HepG2 (cell line): ENCODE measurements at regions not wholly inside any gene's neighbourhood (a gene's known extent, or its start where the extent isn't known, plus 50 kb on each side); places are given as distances from the start of the nearest gene placed in this dataset.

ENCODE experiments used
- ATAC-seq: fragments of 200-7000 bp; cut with Tn5 transposase; 3 replicates; pipeline ENCODE4 v1.9.1; 2020; ENCODE audit warnings: mild to moderate bottlenecking, moderate library complexity
- BruUV-seq: library from RNA; stranded (reverse); fragments of 400-500 nt; replicated peaks from 2 replicates; lab custom pipeline; 2021; lab: Mats Ljungman, UMichigan
- CTCF ChIA-PET: fragments of 300-600 bp; formaldehyde crosslinking; extraction: SDS; loops from one replicate; lab custom pipeline; 2021; ENCODE audit warnings: low total read pairs, inconsistent platforms, low intra/inter-chr PET ratio; lab: Yijun Ruan, JAX
- POLR2A ChIA-PET: fragments of 350-600 bp; sonication (Branson Sonifier 250); formaldehyde crosslinking; loops from one replicate; lab custom pipeline; 2020; ENCODE audit warnings: antibody characterized with exemption, inconsistent platforms; lab: Yijun Ruan, JAX
- DNase-seq: peaks from one replicate; pipeline ENCODE4 v3.0.0-alpha.2; 2015; ENCODE audit warnings: low spot score
- FAIRE-seq: peaks from 3 replicates; lab custom pipeline; 2011; peaks lifted over from hg19 to GRCh38; lab: Jason Lieb, UNC
- H2AFZ ChIP-seq: one replicate; pipeline ENCODE4 v1.6.1; 2011; ENCODE audit warnings: low read length, inconsistent platforms
- H3K27ac ChIP-seq: fragments of 300-600 bp; 3 replicates; pipeline ENCODE4 v1.8.0; 2011; ENCODE audit warnings: mixed run types, mild to moderate bottlenecking, mixed read lengths, low read length, inconsistent platforms; ENCODE audit not compliant: insufficient read depth; ENCODE audit errors: extremely low read length
- H3K27me3 ChIP-seq, 2 experiments: fragments of 200-600 bp in 1 of 2; 2 replicates in 1 of 2; 3 replicates in 1 of 2; pipeline versions ENCODE4 v1.6.0 to v1.8.0; 2011; ENCODE audit warnings: low read length in 2 of 2, mild to moderate bottlenecking in 2 of 2, moderate library complexity in 2 of 2, inconsistent platforms in 1 of 2; ENCODE audit not compliant: insufficient read depth in 2 of 2, control insufficient read depth in 1 of 2
- H3K36me3 ChIP-seq, 2 experiments: fragments of 200-600 bp in 1 of 2; replicated peaks in 1 of 2; 2 replicates in 1 of 2; 3 replicates in 1 of 2; pipeline versions ENCODE4 v1.5.1 to v1.8.0; 2011; ENCODE audit warnings: low read length in 2 of 2, inconsistent platforms in 1 of 2; ENCODE audit not compliant: insufficient read depth in 2 of 2, control insufficient read depth in 1 of 2
- H3K4me1 ChIP-seq: 2 replicates; pipeline ENCODE4 v1.5.1; 2012; ENCODE audit warnings: low read length, inconsistent platforms; ENCODE audit not compliant: insufficient read depth
- H3K4me2 ChIP-seq: 2 replicates; pipeline ENCODE4 v1.6.0; 2011; ENCODE audit warnings: low read depth, low read length, inconsistent platforms
- H3K4me3 ChIP-seq, 3 experiments: fragments of 200-600 bp in 1 of 3; sonication (generic), shearing (Covaris generic) in 1 of 3; replicated peaks in 1 of 3; 2 replicates each; pipeline ENCODE4 v1.5.1; 2011 to 2016; ENCODE audit warnings: low read length in 3 of 3, inconsistent platforms in 2 of 3, low read depth in 2 of 3, mild to moderate bottlenecking in 2 of 3, control low read depth in 1 of 3, mixed read lengths in 1 of 3; ENCODE audit not compliant: insufficient read depth in 1 of 3
- H3K79me2 ChIP-seq: one replicate; pipeline ENCODE4 v1.6.1; 2011; ENCODE audit warnings: low read length, inconsistent platforms; ENCODE audit not compliant: insufficient read depth
- H3K9ac ChIP-seq: 2 replicates; pipeline ENCODE4 v1.6.0; 2011; ENCODE audit warnings: mild to moderate bottlenecking, low read depth, low read length, inconsistent platforms; ENCODE audit not compliant: insufficient read depth
- H3K9me3 ChIP-seq: 2 replicates; pipeline ENCODE4 v1.5.1; 2012; ENCODE audit warnings: mild to moderate bottlenecking, low read length
- H4K20me1 ChIP-seq: 2 replicates; pipeline ENCODE4 v1.6.0; 2011; ENCODE audit warnings: inconsistent platforms, mild to moderate bottlenecking, low read length, moderate library complexity; ENCODE audit not compliant: insufficient read depth
- GLI4 ChIP-seq: sonication (generic); formaldehyde crosslinking; IDR thresholded peaks from 2 replicates; pipeline ENCODE4 v1.5.1; 2020; ENCODE audit warnings: missing genetic modification reagents, mild to moderate bottlenecking, moderate library complexity, borderline replicate concordance
- MIER2 ChIP-seq: IDR thresholded peaks from 2 replicates; pipeline ENCODE4 v1.6.1; 2016; ENCODE audit warnings: missing biosample characterization, missing genetic modification reagents
- REST ChIP-seq, 2 experiments: IDR thresholded peaks; 2 replicates each; pipeline ENCODE4 v1.6.1; 2011 to 2012; ENCODE audit warnings: low read length in 2 of 2, borderline replicate concordance in 1 of 2, low read depth in 1 of 2, mild to moderate bottlenecking in 1 of 2, moderate library complexity in 1 of 2
- ZNF761 ChIP-seq: sonication (generic); formaldehyde crosslinking; conservative IDR thresholded peaks from 2 replicates; pipeline ENCODE4 v1.4.0; 2020; ENCODE audit warnings: mild to moderate bottlenecking, missing genetic modification reagents
- WGBS: methylation state at CpG from one replicate; pipeline ENCODE4 v1.1.6; 2017; ENCODE audit warnings: low lambda C conversion rate; 5-methylcytosine and 5-hydroxymethylcytosine counted together
- in situ Hi-C: cut with HindIII; loops from 2 replicates; pipeline ENCODE4 v1.10.0; 2017; ENCODE audit warnings: low pct_unique_long_range_greater_than_20kb; ENCODE audit not compliant: extremely low pct_ligation_motif_present
- intact Hi-C: fragments of 100-400 bp; cut with micrococcal nuclease; formaldehyde crosslinking; loops from one replicate; pipeline ENCODE4 v1.10.0; 2022; ENCODE audit not compliant: unreplicated experiment
- TF ChIP-seq, protein P1 (sequence below): sonication (generic); formaldehyde crosslinking; IDR thresholded peaks from 2 replicates; pipeline ENCODE4 v1.5.0; 2020; ENCODE audit warnings: missing genetic modification reagents

GRCh38 chr5:146995878-146996277 is 117.3 kb upstream of the PPP2R2B start:
- Histone ChIP-seq H3K36me3 (no peaks in the 10 kb centered on the region), H3K9me3 (no peaks in the 10 kb centered on the region), H3K4me1 (no peaks in the 10 kb centered on the region), H3K27ac (no peak overlapping the region), H3K4me2 (no peak overlapping the region), H3K9ac (no peak overlapping the region), H4K20me1 (no peaks in the 10 kb centered on the region), H3K4me3 (no peak overlapping the region), H3K27me3 (no peaks in the 10 kb centered on the region; a peak in 1 of 5 replicates), H3K79me2 (no peaks in the 10 kb centered on the region), H2AFZ (no peak overlapping the region)
- in situ Hi-C loops: no loop called here
- 0% methylated on average over 1 of the region's 1 CpG for WGBS
- intact Hi-C loops: no loop called here
- DNase-seq (no peak), ATAC-seq (no peak), FAIRE-seq (no peak)
- TF ChIP-seq ZNF761 (CRISPR knock-in tag): no peak
- TF ChIP-seq, protein P1, sequence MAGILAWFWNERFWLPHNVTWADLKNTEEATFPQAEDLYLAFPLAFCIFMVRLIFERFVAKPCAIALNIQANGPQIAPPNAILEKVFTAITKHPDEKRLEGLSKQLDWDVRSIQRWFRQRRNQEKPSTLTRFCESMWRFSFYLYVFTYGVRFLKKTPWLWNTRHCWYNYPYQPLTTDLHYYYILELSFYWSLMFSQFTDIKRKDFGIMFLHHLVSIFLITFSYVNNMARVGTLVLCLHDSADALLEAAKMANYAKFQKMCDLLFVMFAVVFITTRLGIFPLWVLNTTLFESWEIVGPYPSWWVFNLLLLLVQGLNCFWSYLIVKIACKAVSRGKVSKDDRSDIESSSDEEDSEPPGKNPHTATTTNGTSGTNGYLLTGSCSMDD (CRISPR knock-in tag): no peak
- TF ChIP-seq GLI4: no peak
- 0 out of 2 replicates have a peak, but pooled peaks have one; percentile 32 for TF ChIP-seq MIER2 (CRISPR knock-in tag)
- peak in 1 of 2 experiments; percentile 86; a peak in 3 of 4 replicates for TF ChIP-seq REST (IDR thresholded peaks at IDR 0.05; ENCODE audit: borderline replicate concordance in 1 of 2, low read depth in 1 of 2, low read length in 2 of 2)
- no TSS peak for BruUV-seq
- ChIA-PET POLR2A (no interaction called here), CTCF (no interaction called here)
